Fibroblast of the conjunctiva (primary cell): ENCODE measurements at regions not wholly inside any gene's neighbourhood (a gene's known extent, or its start where the extent isn't known, plus 50 kb on each side); places are given as distances from the start of the nearest gene placed in this dataset.

ENCODE experiments used
- DNase-seq: peaks from one replicate; pipeline ENCODE4 v3.0.0-alpha.2; 2010; ENCODE audit warnings: low read depth

DNA sequence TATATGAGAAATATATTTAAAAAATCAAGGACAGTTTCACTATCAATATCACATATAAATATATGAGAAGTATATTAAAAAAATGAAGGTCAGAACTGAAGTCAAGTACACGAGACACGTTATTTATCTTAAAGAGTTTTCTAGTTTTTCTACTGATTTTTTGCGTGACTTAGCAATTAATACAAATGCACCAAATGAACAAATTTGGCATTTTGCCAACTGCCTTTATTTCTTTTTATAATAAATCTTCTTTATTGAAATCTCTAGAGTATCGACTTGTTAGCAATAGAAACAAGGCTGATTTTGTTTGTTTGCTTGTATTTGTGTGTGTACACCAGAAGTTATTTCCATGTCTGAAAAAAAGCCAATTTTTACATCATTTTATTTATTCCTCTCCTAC, 1684.7 kb upstream of the RAG2 start:
- no peak for DNase-seq

DNA sequence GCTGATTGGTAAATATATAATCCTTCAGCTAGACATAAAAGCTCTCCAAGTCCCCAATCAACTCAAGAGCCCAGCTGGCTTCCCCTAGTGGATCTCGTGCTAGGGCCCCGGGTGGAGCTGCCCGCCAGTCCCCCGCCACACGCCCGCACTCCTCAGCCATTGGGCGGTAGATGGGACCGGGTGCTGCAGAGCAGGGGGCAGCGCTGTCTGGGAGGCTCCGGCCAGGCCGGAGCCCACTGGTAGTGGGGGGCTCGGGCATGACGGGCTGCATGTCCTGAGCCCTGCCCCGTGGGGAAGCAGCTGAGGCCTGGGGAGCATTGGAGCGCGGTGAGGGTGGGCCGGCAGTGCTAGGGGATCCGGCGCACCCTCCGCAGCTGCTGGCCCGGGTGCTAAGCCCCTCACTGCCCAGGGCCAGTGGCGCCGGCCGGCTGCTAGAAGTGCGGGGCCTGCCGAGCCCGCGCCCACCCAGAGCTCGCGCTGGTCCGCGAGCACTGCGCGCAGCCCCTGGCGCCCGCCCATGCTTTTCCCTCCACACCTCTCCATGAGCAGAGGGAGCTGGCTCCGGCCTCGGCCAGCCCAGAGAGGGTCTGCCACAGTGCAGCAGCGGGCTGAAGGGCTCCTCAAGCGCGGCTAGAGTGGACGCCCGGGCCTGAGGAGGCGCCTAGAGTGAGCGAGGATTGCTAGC, 1680.6 kb upstream of the RAG2 start:
- DNase-seq: no peak

DNA sequence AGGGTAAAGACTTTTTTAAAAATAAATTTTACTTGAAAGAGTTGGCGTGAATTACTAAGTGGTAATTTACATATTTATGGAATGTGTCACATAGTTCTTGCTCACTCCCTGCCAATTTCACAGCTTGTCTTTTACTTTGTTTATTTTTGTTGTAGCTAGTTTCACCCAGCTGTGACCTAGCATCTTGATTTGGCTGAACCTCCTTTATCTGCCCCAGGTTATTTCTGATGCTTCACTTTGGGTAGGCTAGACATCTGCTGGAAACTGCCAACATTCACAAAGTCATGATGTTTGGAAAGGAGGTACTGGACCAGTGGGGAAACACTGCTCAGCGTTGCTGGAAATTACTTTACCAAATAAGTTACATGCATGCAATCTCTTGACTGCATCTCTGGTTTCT, 1676.0 kb upstream of the RAG2 start:
- peak; percentile 29 for DNase-seq

DNA sequence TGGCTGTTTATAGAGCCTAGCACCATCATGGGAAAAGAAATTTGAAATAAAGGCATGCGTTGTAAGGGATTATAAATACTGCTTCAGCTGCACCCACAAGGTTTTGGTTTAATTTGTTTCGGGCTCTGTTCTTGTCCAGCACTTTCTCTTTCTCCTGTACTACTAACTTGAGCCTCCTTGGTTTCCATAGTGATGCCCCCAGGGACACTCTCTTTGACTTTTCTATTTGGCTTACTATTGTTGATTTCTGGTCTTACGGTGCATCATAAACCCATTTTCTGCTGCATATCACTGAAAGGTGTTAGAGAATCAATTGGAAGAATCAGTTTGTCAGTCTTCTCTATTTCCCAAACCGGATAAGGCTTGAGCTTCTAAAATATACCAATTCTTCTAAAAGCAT, 1674.3 kb upstream of the RAG2 start:
- no peak for DNase-seq

DNA sequence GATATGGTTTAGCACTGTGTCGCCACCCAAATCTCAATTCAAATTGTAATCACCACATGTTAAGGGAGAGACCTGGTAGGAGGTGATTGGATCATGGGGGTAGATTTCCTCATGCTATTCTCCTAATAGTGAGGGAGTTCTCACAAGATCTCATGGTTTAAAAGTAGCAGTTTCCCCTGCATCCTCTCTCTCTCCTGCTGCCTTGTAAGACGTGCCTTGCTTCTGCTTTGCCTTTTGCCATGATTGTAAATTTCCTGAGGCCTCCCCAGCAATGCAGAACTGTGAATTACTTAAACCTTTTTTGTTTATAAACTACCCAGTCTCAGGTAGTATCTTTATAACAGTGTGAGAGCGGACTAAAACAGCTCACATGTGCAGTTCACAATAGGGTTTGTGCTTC, 1668.7 kb upstream of the RAG2 start:
- no peak for DNase-seq

DNA sequence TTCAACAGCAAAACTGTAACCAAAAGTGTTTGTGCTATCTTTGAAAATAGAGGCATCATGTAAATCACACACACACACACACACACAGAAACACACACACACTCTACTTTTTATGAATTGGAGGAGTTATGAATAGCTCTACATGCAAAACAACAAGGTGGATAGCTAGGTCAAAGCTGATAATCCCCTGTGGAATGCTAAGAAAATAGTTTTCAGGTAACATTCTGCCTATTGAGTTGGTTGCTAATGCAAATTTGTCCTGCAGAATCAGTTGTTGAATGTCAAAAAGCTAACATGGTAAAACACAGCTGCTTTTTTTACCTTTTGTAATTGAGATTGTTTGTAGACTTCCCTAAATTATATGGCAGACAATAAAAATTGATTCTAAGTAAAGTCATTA, 1658.4 kb upstream of the RAG2 start:
- no peak for DNase-seq

DNA sequence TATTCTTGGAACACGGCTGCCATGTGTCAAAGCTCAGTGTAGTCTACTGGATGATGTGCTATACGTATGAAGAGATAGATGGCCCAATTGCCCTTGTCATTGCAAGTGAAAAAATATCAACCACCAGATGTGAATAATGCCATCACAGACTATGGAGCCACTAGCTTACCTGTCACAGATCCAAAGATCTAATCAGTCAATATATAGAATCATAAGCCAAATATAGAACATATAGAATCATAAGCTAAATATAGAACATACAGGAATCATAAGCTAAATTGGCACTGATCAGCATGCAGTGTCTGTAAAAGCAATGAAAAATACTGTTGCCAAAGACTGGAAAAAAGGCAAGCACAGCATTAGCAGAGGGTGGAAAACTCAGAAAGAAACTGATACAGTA, 1656.9 kb upstream of the RAG2 start:
- no peak for DNase-seq

DNA sequence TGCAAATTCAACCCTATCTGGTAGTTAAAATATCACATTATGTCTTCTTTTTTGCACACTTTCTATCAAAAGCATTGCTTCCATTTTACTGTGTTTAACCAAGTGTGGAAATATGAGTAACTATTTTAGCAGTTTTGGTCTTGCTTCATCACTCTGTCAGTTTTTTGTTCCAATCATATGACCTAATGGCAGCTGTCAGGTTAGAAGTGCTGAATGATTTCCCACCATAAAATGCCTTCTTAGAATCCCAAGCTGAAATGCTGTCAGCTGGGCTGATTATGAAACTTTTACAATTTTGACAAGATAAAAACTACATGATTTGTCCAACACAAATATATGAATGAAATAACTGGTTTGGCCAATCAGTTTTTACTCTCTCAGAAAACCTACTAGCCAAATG, 1654.6 kb upstream of the RAG2 start:
- no peak for DNase-seq

DNA sequence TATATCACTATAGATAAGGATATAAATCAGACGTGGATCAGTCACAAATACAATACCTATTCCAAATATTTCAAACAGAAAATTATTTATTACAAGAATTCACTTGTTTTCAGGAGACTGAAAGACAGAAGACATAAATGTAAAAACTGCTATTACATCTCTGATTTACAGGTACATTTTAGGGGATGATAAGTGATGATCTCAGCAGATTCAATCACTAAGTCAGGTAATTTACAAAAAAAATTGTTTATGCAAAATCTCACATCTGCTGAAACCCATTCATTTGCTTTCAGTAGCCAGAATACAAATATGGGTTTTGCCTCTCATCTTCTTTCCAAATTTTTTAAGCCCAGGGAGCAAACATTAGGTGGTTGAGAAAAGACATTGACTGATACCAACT, 1648.4 kb upstream of the RAG2 start:
- DNase-seq: no peak

DNA sequence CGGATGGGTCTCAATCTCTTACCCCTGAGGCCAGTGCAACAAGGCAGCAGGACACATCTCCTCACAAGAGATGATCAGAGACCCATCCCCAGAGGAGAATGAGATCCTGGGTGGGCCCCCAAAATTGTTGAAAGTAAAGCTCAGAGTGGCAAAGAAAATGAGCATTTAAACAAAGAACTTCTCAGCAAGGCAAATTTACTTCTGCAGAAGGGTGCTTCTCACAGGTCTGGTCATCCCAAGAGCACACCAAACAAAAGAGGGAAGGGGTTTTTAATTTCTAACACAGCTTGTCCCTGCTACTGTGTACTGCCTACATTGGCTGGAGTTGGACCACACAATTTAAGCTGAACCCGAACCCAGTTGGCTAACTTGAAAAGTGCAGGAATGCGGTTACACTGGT, 1628.6 kb upstream of the RAG2 start:
- no peak for DNase-seq

DNA sequence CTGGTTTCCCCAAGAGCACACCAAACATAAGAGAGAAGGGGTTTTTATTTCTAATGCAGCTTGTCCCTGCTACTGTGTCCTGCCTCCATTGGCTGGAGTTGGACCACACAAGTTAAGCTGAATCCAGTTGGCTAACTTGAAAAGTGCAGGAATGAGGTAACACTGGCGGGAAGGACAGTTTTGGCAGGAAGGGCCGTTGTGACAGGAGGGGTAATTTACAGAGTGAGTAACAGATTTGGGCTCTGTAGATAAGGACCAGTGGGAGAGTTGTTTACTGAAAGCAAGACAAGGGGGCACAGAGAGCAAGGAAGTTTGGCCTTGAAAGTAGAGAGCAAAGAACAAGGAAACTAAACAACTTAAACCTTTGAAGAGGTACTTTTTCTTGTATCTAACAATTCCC, 1623.3 kb upstream of the RAG2 start:
- no peak for DNase-seq

DNA sequence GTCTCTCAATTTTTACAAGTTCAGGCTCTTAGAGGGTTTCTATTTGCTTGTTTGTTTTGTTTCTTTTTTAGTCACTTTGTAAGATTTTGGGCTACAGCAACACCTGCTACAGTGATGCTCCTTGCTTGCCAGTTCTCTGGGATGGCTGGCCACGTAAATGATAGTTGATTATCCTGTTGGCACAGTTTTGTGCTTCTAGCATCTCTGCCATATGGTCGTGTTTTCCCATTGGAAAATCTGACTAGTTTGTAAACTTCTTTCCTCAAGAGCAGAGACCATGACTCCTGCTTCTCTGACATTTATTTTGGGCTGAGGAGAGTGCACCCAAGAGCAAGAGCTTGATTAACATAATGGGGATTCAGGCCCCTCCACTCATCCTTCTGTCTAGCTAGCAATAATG, 1621.6 kb upstream of the RAG2 start:
- DNase-seq: no peak

DNA sequence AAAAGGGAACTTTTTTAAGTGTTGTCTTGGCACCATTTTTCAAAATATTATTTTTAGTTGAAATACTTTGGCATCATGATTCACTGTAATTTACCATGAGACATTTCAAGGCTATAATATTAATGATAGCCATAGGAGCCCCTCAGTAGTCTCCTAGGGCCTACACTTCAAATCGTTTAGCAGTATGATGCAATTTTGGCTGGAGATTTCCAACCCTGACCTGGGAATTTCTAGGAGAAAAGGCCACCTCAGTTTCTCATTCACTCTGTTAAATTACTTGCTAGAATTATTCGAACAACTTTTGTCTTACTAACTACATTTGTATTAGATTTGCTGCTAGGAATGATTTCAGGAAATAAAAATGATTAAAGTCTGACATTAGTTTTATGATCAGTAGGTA, 1610.9 kb upstream of the RAG2 start:
- DNase-seq: no peak

DNA sequence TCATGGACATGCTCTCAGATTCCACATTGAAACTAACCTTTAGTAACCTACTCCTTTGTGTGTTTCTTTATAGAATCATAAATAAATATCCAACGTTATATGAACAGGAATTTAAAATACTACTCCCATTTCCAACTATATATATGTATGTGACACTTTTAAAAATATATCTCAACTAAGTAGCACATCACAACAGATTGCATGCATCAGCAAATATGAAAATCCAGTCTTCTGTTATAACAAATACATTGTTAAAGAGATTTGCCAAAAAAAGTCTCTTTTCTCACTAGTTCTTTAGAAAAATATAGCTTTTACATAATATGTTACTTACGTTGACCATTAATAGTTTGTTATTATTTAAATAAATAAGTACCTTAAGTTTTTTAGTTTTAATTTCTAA, 1608.6 kb upstream of the RAG2 start:
- no peak for DNase-seq

DNA sequence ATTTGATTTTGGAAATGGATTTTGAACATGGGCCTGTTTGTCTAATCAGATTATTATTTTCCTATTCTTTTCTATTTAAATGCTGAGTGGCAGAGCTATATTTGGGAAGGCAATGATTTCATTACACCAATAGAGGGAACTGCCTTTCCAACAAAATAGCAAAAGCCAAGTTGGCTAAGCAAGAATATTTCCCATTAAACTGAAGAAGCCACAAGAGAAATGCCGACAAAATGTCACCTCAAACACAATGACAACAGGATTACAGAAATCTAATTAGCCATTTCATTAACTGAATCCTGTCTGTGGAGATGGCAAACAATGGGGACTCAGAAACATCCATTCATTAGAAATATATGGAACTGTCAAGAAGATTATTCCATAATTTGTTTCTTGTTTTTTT, 1593.1 kb upstream of the RAG2 start:
- no peak for DNase-seq

DNA sequence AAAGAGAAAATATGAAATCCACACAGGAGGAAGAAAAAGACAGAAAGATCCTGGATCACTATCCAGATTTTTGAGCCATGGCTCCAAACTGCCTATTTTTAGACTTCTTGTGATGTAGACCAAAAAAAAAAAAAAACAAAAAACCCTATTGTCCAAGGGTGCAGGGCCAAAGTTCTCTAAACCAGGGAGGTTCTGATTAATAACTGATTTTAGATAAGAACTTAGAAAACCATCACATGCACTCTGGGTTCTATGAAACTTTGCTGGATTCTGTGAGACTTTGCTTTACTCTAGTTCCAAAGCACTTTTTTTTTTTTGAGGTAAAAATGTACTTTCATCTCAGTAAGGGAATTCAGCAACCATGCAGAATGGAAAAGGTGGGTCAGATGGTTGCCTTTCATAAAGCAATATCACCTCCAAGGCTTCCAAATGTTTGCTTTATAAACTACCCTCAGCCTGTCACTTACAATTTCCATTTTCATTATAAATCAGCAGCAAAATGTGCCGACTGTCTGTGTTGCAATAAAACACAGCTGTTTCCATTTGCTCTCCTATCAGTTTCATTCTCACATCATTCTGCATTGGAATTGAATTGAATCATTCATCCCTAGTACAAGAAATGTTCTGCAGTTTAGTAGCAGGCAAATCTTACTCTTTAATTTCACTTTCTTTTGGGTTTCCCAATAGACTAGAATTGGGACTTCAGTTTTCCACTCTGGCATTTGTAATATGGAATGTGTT, 1584.3 kb upstream of the RAG2 start:
- no peak for DNase-seq

DNA sequence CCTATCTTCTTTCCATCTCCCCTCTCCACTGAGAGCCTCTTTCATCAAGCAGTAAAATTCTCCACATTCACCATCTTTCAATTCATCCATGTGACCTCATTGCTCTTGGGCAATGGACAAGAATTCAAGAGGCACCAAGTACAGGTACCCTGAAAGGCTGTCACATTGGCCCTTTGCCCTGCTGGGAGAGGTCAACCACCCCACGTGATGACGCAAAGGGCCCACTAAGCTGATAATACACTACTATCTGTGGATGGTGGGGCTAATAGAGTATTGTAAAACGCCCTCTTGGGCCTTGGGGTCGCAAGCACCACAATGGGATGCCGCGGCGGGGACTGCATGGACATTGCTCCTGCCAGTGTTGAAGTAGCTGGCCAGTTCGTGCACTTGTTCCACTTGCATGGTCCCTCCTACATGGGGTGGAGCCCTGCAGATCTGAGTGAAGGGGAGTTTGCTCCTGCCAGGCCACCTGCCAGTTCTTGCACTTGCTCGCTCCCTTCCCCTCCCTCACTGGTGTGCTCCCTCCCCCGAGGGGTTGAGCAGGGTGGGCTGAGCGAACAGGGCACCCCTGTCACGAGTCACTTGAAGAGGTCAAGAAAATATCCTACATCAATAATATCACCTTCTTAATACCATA, 1578.8 kb upstream of the RAG2 start:
- no peak for DNase-seq

DNA sequence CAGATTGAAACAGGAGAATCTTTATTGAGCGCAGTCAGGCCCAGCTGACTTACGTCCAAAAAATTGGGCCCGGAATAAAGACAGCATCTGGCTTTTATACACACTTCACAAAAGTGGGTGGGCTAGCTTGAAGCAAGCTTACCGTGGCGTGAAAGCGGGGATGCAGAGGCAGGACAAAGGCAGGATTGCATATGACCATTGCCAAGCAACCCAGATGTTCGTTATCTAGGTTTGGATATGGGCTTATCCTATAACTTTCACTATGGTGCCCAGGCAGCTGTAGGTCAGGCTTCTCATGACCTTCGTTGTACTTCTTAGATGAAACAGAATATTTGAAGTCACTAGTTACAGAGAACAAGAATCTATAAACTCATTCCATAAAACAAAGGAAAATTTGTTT, 1575.6 kb upstream of the RAG2 start:
- DNase-seq: no peak

DNA sequence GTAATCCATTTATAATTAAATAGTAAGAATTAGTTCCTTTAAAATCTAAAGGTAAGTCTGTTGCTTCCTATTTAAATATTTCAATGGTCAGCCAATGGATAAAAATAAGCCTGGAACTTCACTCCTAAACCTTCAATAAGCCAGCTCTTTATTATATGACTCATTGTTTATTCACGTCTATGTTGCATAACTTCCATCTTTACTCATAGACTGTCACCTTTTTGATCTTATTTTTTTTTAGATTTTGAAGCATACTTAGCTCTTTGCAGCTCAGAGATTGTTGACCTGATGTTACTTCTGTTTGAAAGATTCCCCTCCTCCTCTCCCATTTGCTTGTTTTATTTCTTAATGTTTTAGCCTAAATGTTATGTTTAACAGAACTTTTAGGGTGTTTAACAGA, 1571.2 kb upstream of the RAG2 start:
- DNase-seq: no peak

DNA sequence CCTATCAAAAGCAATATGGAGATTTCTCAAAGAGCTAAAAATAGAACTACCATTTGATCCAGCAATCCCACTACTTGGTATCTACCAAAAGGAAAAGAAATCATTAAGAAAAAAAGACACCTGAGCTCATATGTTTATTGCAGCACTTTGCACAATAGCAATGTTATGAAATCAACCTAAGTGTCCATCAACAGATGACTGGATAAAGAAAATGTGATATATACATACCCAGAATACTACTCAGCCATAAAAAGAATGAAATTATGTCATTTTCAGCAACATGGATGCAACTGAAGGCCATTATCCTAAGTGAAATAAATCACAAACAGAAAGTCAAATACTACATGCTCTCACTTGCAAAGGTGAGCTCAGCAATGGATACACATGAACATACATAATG, 1565.5 kb upstream of the RAG2 start:
- no peak for DNase-seq

DNA sequence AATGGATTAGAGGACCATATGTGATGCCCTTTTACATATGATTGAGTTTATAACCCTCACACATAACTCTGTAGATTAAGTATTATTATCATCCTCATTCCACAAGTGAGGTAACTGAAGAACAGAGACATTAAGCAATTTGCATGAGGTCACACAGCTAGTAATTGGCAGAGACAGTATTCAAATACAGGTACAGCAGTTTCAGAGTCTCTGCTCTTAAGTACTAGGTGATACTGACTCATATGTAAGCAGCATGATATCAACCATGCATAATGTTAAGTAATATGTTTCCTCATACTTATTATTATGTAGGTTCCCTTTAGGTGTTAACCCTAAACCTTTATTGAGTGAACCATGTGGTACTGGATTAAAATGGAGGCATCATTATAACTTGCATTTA, 1562.4 kb upstream of the RAG2 start:
- DNase-seq: no peak

DNA sequence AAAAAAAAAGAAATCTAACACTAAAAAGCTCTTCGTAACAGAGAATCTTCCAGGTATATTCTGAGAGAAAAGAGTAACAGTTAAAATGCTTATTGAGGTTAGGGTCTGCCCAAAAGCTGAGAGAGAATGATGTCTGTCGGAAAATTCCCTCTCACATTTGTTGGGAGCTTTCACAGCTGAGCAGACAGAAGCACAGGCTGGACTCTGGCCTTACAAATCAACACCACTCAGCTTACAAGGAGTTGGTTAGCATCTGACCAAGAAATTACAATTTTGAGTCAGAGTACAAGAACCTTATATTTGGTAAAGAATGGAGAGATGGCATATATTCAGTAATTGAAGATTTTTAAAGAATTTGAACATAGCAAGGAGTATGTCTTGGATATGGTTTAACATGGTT, 1561.0 kb upstream of the RAG2 start:
- no peak for DNase-seq

DNA sequence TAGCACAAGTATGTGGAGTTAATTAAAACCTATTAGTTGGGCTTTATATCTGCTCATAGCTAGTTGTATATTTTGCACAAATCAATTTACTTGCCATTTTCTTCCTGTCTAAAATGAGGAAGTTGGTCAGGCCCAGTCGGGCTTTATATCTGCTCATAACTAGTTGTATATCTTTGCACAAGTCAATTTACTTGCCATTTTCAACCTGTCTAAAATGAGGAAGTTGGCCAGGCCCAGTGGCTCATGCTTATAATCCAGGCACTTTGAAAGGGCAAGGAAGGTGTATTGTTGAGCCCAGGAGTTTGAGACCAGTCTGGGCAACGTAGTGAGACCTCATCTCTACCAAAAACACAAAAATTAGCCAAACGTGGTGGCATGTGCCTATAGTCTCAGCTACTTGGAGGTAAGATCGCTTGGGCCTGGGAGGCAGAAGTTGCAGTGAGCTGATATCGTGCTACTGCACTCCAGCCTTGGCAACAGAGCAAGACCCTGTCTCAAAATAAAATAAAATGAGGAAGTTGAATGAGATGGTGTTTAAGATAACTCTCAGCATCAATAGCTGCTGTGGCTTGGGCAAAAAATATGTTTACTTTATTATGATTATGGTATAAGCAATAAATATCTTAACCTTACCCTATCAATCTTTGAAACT, 1558.6 kb upstream of the RAG2 start:
- DNase-seq: no peak
